KMS-11 (cell line): ENCODE measurements at regions not wholly inside any gene's neighbourhood (a gene's known extent, or its start where the extent isn't known, plus 50 kb on each side); places are given as distances from the start of the nearest gene placed in this dataset.

Experiments
- H2AFZ ChIP-seq: fragments of 200-600 bp; sonication (generic); 2 replicates; pipeline ENCODE4 v1.6.1; 2016; ENCODE audit warnings: antibody characterized with exemption, mixed run types, low read depth
- H3K27ac ChIP-seq: fragments of 200-600 bp; sonication (generic); 2 replicates; pipeline ENCODE4 v1.6.1; 2016; ENCODE audit warnings: mild to moderate bottlenecking, mixed run types
- H3K27me3 ChIP-seq: fragments of 200-600 bp; sonication (generic); 2 replicates; pipeline ENCODE4 v1.6.1; 2017; ENCODE audit warnings: mild to moderate bottlenecking, low read depth, mixed run types, moderate library complexity; ENCODE audit not compliant: insufficient read depth
- H3K36me3 ChIP-seq: fragments of 200-600 bp; sonication (generic); 2 replicates; pipeline ENCODE4 v1.6.1; 2017; ENCODE audit warnings: mild to moderate bottlenecking, mixed run types; ENCODE audit not compliant: insufficient read depth
- H3K4me1 ChIP-seq: fragments of 200-600 bp; sonication (generic); 2 replicates; pipeline ENCODE4 v1.6.1; 2016; ENCODE audit warnings: mild to moderate bottlenecking, low read depth, mixed run types; ENCODE audit not compliant: poor library complexity, severe bottlenecking
- H3K4me2 ChIP-seq: fragments of 200-600 bp; sonication (generic); 2 replicates; pipeline ENCODE4 v1.7.0; 2016; ENCODE audit warnings: mild to moderate bottlenecking, mixed run types
- H3K4me3 ChIP-seq: fragments of 200-600 bp; sonication (generic); IDR thresholded peaks from 2 replicates; pipeline ENCODE4 v1.6.1; 2017; ENCODE audit warnings: low read depth, low read length, mixed read lengths; ENCODE audit not compliant: insufficient read depth
- H3K79me2 ChIP-seq: fragments of 200-600 bp; sonication (generic); 2 replicates; pipeline ENCODE4 v1.6.1; 2016; ENCODE audit warnings: low read depth, mixed run types; ENCODE audit not compliant: insufficient read depth
- H3K9ac ChIP-seq: fragments of 200-600 bp; sonication (generic); 2 replicates; pipeline ENCODE4 v1.6.1; 2016; ENCODE audit warnings: mild to moderate bottlenecking, mixed run types
- H4K20me1 ChIP-seq: fragments of 200-600 bp; sonication (generic); 2 replicates; pipeline ENCODE4 v1.6.1; 2016; ENCODE audit warnings: mild to moderate bottlenecking, mixed run types; ENCODE audit not compliant: insufficient read depth
- CTCF ChIP-seq: fragments of 200-600 bp; sonication (generic); conservative IDR thresholded peaks from 2 replicates; pipeline ENCODE4 v1.6.1; 2017; ENCODE audit warnings: low read depth, mild to moderate bottlenecking, antibody characterized with exemption, low read length, moderate library complexity, mixed read lengths

GRCh38 chr2:14909795-14910194 lies 277.3 kb downstream of the LRATD1 start:
- no peak overlapping the region for H3K27ac ChIP-seq
- no peak for TF ChIP-seq CTCF
- H3K9ac ChIP-seq: no peak overlapping the region
- H3K36me3 ChIP-seq: no peaks in the 10 kb centered on the region
- H3K4me1 ChIP-seq: no peaks in the 10 kb centered on the region
- H3K4me2 ChIP-seq: no peak overlapping the region
- H3K4me3 ChIP-seq: no peak overlapping the region
- no peaks in the 10 kb centered on the region for H3K79me2 ChIP-seq
- H2AFZ ChIP-seq: no peak overlapping the region
- no peaks in the 10 kb centered on the region for H4K20me1 ChIP-seq
- no peaks in the 10 kb centered on the region for H3K27me3 ChIP-seq

- no peak overlapping the region for H2AFZ ChIP-seq
- no peaks in the 10 kb centered on the region for H3K79me2 ChIP-seq
- H3K27me3 ChIP-seq: no peaks in the 10 kb centered on the region
- H4K20me1 ChIP-seq: no peaks in the 10 kb centered on the region
- H3K4me1 ChIP-seq: no peaks in the 10 kb centered on the region
- no peak overlapping the region for H3K27ac ChIP-seq
- H3K36me3 ChIP-seq: no peaks in the 10 kb centered on the region
- H3K9ac ChIP-seq: no peak overlapping the region
- no peak overlapping the region for H3K4me2 ChIP-seq
- no peak for TF ChIP-seq CTCF
- H3K4me3 ChIP-seq: no peak overlapping the region
Observed at GRCh38 chr2:14910654-14911053, 278.1 kb downstream of the LRATD1 start.

DNA sequence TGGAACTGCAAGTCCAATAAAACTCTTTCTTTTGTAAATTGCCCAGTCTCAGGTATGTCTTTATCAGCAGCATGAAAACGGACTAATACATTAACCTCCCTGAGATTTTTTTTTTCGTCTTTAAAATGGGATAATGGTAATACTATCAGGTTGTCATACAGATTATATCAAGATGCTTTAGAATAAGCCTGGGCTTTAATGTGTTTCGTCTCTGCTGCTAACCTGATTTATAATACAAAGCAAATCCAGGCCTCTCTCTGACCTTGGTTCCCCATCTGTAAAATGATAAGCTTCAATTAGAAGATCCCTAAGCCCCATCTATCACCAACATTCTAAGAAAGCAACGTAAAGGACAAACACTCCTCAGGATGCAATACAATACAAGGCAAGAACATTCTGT lies 283.5 kb downstream of the LRATD1 start:
- Histone ChIP-seq H3K9ac (no peak overlapping the region), H3K36me3 (no peaks in the 10 kb centered on the region), H3K4me1 (no peaks in the 10 kb centered on the region), H2AFZ (no peak overlapping the region), H3K27ac (no peak overlapping the region), H4K20me1 (no peaks in the 10 kb centered on the region), H3K27me3 (no peaks in the 10 kb centered on the region), H3K4me2 (no peak overlapping the region), H3K4me3 (no peak overlapping the region), H3K79me2 (no peaks in the 10 kb centered on the region)
- TF ChIP-seq CTCF: no peak

DNA sequence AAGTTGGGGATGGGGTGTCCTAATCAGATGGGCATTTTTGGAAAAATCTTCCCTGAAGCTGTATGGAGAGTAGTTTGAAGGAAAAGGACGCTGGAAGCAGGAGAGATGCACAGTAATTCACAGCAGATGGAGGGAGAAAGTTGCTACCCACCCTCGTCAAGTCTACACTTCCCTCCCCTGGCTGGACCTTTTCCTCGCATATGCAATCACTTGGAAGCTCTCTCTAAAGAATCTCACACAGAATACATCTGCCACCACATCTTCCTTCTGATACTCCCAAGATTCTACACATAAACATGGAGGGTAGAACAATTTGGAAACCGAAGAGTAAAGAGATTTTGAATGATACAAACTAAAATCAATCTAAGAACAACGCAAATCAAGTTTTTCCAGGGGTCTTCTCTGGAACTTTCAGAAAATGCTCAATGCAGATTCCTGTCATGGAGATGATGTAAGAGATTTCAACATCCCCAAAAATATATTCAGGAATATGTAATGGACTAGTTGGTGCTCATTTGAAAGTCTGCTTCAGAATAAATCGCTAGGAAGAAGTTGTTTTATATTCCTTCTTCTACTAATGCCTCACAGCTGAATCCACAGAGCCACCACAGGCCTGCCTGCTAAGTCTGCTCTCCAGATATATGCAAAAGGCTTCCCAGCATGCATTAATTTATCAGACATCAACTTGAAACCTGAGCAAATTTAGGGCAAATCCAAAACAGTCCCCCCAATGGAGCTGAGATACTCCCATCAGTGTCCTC lies 291.5 kb downstream of the LRATD1 start:
- H4K20me1 ChIP-seq: no peaks in the 10 kb centered on the region
- no peak for TF ChIP-seq CTCF
- no peak overlapping the region for H3K9ac ChIP-seq
- H3K4me3 ChIP-seq: no peak overlapping the region
- no peaks in the 10 kb centered on the region for H3K4me1 ChIP-seq
- H2AFZ ChIP-seq: no peak overlapping the region
- no peaks in the 10 kb centered on the region for H3K27me3 ChIP-seq
- H3K4me2 ChIP-seq: no peak overlapping the region
- H3K79me2 ChIP-seq: no peaks in the 10 kb centered on the region
- H3K36me3 ChIP-seq: no peaks in the 10 kb centered on the region
- no peak overlapping the region for H3K27ac ChIP-seq
